ENCODE measurements at regions not wholly inside any gene's neighbourhood (a gene's known extent, or its start where the extent isn't known, plus 50 kb on each side); places are given as distances from the start of the nearest gene placed in this dataset.

DNA sequence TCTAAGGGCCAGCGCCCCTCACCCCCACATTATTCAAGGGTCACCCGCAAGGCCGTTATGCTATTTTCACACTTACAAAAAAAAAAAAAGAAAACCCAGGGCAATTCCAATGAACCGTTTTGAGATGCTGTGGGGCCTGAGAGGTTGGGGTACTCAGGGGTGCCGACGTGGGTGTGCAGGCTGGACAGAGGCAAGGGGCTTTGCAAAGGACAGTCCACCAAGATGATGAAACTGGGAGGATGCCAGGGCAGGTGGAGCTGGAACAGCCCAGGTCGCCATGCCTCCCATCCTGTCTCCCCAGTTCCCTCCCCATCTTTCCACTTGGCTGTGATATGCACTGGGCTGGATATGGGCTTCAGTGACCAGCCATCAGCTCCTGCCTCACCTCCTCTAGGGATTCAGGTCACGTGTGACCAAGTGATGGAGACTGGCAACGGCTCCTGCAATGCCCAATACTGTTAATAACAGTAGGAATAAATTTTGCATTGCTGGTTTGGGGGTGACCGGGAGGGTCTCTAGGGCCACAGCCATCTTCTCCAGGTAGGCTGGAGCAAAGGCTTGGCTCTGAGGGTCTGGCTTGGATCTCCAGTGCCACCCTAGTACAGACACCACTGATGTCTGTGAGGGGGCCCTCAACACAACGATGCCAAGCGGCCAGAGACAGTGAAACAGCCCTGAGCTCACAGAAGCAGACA lies 151.3 kb upstream of the TNRC6C start:
- DNase-seq, result no peak

DNA sequence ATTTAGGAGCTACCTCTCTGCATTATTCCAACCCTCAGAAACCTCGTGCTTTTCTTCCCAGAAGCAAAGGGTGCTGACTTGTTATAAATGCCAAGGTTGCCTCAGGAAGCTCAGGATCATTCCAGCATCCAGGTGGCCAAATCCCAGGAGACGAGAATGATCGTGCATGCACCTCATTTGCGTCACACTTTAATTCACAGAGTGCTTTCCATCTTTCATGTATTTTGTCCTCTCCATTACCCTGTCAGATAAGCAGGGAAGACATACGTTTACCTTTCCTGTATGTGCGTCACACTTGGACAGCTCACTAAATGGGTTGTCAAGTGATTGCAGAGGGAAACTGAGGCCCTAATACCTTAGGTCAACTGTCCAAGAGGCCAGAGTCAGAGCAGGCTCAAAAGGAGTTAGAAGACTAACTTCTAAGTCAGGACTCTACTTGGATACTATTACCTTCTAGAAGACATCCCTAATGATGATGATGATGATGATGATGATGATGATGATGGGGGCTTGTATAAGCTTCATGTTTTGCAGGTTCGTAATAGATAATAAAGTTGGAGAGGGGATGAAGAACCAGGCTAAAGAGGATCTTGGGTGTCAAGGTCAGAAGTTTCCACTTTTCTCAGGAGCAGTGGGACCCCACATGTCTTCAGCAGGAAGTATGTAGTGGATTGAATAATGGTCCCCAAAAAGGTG lies 150.6 kb upstream of the TNRC6C start:
- DNase-seq, result no peak

DNA sequence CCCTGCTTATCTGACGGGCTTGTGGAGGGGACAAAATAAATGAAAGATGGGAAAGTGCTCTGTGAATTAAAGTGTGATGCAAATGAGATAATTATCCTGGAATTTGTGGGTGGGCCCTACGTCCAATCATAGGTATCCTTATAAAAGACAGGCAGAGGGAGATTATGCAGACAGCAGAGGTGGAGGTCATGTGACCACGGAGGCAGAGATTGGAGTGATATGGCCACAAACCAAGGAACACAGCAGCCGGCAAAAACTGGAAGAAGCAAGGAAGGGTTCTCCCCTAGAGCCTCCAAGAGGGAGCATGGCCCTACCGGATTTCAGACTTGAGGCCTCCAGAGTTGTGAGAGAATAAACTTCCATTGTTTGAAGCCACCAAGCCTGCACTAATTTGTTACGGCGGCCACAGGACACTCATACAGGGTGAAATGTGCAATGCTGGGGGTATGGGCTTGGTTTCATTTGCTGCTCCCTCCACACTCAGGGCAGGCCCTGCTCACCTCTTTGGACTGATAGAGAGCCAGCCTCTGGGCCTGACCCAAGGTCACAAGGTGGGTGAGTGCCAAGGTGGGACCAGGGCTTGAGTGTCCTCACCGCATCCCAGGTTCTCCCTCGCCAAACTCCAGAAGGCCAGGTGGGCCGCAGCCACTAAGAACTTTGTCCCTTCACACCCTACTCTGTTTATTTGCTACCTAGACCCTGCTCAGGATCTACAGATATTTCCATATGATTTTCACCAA lies 149.6 kb upstream of the TNRC6C start:
- no peak for DNase-seq

DNA sequence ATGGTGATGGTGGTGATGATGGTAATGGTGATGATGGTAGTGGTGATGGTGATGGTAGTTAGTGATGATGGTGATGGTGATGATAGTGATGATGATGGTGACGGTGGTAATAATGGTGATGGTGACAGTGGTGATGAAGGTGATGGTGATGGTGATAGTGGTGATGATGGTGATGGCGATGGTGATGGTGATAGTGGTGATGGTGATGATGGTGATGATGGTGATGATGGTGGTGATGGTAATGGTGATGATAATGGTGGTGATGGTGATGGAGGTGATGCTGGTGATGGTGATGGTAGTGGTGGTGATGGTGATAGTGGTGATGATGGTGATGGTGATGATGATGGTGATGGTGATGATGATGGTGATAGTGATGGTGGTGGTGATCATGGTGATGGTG lies 148.7 kb upstream of the TNRC6C start:
- DNase-seq, result no peak

DNA sequence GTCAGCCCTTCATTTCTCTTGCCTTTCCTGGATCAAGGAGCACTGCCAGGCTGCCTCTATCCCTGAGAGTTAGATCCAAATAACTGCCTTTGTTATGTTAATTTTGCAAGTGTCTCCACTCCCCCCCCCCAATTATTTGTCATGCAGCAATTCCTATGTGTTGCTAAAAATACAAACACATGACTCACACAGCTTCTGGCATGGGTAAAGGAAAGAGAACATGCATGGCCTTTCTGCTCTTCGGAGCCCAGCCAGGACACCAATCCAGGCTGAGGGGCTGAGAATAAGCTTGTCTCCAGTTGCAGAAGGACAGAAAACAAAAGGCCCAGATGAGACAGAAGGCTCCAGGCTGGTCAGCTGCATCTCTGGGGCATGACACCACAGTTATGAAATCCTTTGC lies 148.0 kb upstream of the TNRC6C start:
- DNase-seq, result no peak

DNA sequence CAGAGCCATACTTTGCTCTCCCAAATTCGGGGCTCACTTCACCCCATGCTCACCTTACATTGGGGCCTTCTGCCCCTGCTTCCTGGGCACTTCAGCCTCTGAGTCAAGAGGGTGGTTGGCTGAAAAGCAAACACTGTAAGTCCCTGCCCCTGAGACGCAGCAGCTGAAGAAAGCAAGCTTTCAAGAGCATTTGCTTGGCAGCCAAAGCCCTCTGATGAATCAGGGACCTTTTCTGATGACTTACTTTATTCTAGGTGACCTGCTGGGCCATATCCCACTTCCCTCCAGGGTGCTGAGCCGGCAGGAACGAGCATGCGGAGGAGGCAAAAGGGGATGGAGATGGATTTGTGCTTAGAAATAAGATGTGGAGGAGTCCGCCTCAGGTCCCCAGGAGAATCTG lies 147.0 kb upstream of the TNRC6C start:
- DNase-seq, result no peak

DNA sequence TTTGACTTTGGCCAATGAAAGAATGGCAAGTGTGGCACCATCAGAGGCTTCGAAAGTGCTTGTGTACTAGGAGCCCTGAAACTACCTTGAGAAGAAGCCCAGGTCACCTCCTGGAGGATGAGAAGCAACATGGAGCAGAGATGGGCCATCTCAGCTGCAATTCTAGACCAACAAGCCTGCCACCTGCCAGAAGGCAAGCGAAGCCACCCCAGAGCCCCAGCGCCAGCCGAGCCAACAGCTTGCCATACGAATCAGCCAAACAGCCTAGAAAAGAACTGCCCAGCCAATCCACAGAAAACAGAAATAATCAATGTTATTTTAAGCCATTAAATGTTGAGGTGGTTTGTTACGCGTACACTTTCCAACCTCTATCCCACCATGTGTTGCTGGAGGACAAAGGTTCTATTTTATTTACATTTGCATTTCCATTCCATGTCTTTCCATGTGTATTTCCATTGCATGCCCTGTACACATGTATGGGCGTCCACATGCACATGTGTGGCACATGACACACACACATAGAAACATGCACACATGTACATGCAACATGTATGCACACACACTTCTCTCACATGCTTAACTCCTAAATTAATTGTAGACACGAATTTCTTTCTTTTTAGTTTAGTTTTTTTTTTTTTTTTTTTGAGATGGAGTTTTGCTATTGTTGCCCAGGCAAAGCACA lies 144.3 kb upstream of the TNRC6C start:
- DNase-seq, result no peak

DNA sequence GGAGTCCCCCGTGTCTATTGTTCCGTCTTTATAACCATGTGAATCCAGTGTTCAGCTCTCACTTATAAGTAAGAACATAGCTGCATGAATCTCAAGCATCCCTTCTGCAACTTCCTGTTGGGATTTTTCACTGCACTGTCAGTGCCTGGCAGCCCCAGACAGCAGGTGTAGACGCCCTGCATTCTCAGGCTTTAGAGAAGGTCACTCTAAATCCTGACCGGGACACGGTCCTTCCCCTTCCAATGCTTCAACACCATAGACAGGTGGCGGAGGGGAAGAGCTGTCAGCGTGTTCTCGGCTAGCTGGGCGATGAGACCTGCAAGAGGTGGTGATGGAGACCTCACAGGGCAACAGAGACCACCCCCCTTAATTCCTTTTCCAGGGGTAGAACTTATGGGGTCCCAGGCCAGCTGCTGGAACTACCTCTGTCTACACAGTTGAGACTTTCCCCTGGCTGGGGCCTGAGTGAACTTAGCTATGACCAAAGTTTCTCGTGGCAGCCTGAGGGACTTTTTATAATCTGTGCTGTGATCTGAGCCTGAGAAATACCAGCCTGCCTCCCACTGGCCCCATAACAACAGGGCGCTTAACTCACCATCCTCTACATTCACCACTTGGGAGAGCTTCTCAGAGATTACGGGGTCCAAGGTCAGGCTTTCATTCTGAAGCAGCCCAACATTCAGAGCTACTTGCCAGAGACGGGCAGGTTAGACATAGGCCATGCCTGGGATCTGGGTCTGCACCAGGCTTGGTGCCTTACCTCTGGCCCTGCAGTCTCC lies 143.2 kb upstream of the TNRC6C start:
- DNase-seq, result no peak

DNA sequence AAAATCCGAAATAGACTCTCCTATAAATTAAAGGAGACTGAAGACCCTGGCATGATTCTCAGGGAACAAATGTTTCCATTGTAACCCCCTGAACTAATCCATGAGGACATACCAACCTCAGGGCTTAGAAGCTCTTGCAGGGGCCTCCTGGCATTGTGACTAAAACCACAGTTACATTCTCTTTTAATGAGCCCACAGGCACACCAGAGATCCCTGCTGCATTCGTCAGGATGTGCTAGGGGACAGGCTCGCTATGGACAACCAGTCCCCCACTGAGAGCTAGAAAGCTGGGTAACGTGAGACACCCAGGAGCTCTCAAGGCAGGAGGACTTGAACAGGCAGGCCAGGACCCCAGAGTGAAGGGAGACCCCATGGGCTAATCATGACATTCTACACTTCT lies 140.6 kb upstream of the TNRC6C start:
- no peak for DNase-seq

DNA sequence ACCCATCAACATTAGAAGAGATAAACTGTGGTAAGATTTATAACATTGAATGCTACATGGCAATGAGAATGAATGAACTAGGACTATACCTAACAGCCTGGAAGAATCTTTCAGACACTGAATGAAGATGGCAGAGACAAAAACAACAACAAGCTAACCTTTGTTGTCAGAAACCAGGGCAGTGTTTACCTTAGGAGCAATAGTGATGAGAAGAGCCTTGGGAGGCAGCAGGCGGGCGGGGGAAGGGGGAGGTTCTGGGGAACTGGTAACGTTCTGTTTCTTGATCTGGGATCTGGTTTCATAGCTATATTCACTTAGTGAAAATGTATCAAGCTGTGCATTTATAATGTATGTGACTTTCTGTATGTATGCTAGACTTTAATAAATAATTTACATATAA lies 139.0 kb upstream of the TNRC6C start:
- no peak for DNase-seq

DNA sequence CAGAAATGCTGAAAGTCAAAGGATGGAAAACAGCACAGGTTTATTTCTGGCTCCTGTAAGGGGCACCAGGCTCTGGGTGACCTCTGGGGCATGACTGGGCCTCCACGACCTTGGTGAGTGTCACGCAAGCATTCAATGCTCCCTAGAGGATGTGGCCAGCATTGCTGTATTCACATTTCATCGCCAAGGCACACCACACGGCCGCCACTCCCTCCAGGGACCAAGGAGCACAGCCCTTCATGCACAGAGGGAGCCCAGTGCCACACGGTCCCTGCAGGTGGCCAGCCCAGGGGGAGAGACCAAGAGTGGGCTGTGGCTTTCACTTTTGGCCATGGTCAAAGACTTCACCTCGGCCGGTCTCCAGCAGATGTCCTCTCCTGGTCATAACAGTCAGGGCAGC lies 137.4 kb upstream of the TNRC6C start:
- DNase-seq, result no peak

DNA sequence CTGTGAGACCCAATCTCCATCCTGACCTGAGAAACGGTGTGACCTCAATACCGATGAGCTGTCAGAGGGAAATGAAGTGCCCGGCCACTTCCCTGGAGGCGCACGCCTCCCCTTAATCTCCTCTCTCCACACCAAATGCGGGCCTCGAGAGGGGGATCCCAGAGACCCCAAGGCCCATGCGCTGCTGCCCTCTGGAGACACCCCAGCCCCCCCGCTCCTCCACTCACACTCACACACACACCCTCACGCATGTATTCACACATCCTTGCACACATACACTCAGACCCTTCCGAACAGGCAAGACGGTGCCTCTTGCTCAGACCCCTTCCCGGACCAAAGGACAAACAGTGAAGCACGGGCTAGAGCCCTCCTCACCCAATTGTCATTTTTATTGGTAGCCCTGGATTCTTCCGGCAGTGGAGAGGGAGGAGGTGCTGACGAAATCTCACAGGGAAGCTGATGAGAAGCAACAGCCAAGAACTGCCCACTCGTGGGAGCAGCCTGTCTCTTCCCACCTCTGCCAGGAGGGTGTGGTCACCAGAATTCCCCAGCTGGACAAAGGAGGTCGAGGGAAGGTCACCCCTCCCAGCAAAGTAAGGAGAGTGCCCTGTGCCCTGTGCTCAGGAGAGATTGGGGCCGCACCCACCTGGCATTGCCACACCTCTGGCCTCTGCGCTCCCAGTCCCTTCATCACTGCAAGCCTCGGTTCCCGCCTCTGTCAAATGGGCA lies 136.0 kb upstream of the TNRC6C start:
- DNase-seq, result no peak

DNA sequence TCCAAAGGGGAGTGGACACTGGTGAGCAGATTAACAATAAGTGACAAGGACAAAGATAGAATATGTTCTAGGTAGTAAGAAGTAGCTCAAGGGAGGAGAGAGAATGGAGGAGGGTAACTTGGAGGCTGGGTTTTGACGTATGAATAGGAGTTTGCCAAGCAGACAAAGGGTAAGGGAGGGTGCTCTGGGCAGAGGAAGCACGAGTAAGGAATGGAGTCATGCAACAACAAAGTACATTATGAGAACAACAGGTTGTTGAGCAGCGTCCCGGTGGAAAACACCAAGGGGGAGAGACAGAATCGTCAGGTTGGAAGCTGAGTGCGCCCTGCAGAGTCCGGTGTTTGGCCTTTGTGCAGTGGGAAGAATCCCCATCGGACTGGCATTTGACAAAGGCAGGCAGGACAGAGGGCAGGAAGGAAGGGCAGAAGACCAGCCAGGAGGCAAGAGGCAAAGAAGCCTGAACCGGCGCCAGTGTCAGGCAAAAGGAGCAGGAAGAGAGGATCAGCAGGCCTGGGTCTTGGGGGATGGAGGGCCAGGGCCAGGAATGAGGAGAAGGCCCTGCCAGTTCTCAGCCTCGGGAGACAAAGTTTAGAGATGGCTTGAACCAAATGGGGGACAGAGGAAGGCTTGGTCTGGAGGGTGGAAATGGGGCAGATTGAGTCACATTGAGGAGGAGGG lies 134.3 kb upstream of the TNRC6C start:
- no peak for DNase-seq

DNA sequence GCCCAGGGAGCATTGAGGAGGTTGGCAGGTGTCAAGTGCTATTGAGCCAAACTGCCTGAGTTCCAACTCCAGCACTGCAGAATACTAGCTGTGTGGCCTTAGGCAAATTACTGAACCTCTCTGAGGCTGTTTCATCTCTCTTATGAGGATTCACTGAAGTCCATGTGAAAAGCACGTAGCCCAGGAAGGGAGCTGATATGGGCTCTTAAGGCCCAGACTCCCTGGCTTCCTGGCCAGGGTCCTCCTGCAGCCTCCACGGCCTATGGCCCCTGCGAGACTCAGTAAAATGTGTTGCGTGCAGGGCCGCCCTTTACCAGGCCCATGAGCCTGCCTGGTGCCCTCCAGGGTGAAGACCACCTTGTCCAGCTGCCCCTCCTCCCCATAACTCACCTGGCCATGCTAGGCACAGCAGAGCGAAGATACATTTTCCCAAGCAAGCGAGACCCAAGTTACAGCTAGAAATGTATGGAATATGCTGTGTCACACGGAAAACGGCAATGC lies 133.7 kb upstream of the TNRC6C start:
- no peak for DNase-seq

DNA sequence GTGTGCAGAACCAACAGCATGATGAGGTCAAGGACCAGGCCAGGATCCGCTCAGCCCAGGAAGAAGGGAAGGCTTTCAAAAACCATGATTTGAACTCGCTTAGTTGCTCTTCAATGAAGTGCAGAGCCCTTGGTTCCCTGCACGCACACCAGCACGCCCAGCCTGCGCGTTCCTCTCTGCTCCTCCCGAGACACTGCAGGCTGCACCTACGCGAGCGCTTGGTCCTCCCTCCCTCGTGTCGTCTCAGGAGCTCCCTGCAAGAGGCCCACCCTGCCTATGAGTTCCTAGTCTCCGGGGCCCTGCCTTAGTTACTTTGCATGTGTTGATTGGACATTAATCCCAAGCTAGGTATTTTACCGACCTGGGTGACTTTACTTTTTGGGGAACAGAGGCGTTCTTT lies 132.9 kb upstream of the TNRC6C start:
- no peak for DNase-seq

DNA sequence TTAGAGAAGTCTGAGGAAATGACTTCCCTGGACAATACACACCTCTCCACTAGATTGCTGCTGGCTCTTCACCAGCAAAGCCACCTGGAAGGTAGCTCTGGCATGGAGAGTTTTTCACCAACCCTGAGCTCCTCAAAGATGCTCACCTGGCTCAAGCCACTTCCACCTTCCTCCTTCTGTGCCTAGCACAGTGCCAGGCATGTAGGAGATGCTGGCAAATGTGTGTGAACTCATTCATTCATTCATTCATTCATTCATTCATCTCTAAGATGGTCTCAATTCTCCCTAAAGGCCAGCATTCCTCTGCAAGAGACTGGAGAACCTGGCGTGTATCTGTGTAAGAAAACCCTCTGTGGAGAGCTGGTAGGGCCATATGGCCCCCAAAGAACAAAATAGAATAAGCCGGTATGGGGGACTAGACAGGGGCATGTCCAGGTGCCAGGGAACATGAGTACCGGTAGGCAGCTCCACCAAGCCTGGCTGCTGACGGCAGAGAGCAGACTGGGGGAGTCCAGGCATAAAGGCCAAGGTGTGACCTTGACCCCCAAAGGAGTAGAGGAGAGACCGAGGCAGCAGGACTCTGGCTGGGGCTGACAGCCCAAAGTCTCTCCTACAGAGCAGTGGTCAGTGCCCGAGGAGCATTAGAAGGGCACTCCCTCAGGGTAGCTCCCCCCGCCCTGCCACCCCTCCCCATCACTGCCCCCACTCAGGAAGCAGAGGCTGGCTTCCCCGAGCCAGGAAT lies 132.2 kb upstream of the TNRC6C start:
- no peak for DNase-seq

DNA sequence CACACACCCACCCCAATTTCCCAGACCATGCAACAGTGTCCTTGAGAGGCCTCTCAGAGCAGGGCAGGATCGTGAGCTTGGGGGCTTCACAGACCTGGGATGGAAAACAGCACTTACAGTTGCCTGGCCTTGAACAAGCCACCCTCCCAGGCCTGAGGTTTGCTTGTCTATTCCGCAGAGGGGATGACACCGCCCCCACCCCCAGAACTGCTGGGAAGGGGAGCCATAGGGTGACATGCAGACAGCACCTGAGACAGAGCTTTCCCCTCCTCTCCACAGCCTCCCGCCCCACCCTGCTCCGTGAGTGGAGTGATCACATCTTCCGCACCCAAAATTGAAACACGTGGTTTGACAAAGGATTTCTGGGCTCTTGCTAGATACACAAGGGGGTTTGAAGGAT lies 131.5 kb upstream of the TNRC6C start:
- DNase-seq, result no peak

DNA sequence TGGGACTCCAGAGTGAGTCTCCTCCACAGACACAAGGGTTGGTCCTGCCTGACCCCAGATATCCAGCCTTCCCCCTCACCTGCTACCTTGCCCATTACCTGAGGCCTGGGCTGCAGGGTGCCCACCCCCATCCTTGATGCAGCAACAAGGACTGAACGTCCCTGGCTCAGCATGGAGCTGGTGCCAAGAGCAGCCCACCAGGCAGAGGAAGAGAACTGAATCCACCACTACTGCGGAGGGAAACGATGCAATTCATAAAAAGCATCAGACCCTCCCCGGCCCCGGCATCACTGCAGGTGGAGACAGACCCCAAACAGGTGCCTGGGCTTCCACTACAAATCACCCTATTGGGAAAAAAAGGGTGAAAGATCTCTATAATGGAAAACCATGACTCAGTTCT lies 131.0 kb upstream of the TNRC6C start:
- no peak for DNase-seq

DNA sequence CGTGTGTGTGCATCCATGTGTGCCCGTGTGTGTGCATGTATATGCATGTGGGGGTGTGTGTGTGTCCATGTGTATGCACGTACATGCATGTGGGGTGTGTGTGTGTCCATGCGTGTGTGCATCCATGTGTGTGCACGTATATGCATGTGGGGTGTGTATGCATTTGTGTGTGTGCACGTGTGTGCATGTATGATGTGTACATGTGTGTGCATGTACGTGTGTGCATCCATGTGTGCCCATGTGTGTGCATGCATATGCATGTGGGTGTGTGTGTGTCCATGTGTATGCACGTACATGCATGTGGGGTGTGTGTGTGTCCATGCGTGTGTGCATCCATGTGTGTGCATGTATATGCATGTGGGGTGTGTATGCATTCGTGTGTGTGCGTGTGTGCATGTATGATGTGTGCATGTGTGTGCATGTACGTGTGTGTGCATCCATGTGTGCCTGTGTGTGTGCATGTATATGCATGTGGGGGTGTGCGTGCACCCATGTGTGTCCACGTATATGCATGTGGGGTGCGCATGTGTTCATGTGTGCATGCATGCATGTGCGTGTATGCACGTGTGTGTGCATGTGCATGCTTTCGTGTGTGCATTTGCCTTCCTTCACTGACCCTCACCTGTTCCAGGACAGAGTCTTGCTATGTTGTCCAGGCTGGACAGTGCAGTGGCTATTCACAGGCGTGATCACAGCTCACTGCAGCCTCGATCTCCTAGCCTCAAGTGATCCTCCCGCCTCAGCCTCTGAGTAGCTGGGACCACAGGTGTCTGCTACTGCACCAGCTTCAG lies 129.6 kb upstream of the TNRC6C start:
- no peak for DNase-seq
